ENCODE measurements at regions not wholly inside any gene's neighbourhood (a gene's known extent, or its start where the extent isn't known, plus 50 kb on each side); places are given as distances from the start of the nearest gene placed in this dataset.
A peak's percentile ranks its signal among the peaks of the same experiment; 100 is the strongest.
"Not testable (repeated sequence)": the region's sequence is repeated elsewhere in the genome, so short reads cannot be mapped to it uniquely, and the experiment has no call there.

DNA sequence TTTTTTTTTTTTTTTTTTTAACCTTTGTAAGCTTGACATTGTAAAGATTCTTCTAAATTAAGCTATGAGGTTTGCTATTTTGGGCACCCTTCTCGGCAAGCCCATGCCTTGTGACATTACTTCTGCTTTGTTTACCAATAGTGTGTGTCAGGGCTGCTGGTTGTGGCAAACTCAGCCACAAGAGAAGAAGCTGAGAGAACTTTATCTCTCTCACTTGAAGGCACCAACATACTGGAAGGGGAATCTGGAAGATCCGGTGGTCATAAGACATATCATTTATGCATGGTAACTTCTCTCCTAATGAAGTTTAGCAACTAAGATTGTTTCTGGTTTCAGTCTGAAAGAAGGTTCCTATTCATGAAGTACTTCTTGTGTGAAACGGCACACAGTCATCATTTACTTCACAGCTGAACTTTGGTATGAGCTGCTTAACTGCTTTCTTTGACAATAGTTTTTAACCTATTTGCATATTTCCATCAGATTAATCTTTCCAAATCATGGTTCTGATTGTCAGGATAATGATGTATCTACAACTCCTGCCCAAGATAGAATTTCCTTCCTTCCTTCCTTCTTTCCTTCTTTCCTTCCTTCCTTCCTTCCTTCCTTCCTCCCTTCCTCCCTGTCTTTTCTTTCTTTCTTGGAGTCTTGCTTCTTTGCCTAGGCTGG lies 189.3 kb downstream of the NFKBIZ start:
- Histone ChIP-seq H3K36me3 (ENCODE audit: control insufficient read depth, insufficient read depth, low read length) (no peaks in the 10 kb centered on the region), H3K4me3 (replicated peaks in 1 of 4; ENCODE audit: control extremely low read depth in 1 of 4, insufficient read depth in 1 of 4, low read depth in 3 of 4, low read length in 4 of 4) (no peak overlapping the region), H3K79me2 (ENCODE audit: control insufficient read depth, insufficient read depth, low read length) (no peaks in the 10 kb centered on the region), H3K4me2 (ENCODE audit: extremely low read depth, insufficient read depth, low read length) (no peak overlapping the region), H4K20me1 (ENCODE audit: control insufficient read depth, extremely low read depth, insufficient read depth, low read length) (no peaks in the 10 kb centered on the region), H3K9me3 (ENCODE audit: control insufficient read depth, insufficient read depth, low read depth, low read length) (no peaks in the 10 kb centered on the region), H3K9ac (ENCODE audit: insufficient read depth, low read length) (no peak overlapping the region), H3K27me3 (ENCODE audit: control insufficient read depth, insufficient read depth, low read length) (no peaks in the 10 kb centered on the region), H2AFZ (ENCODE audit: low read length) (no peak overlapping the region), H3K27ac (ENCODE audit: insufficient read depth, low read length) (no peak overlapping the region), H3K4me1 (ENCODE audit: control insufficient read depth, extremely low read depth, insufficient read depth, low read length) (no peaks in the 10 kb centered on the region)
- no peak for TF ChIP-seq EZH2 (IDR thresholded peaks at IDR 0.05; ENCODE audit: low read length, missing control alignments)
- DNase-seq (ENCODE audit: low read depth in 2 of 2): no peak

- not testable (repeated sequence) for H3K4me1 ChIP-seq (ENCODE audit: control insufficient read depth, extremely low read depth, insufficient read depth, low read length); H4K20me1 ChIP-seq (ENCODE audit: control insufficient read depth, extremely low read depth, insufficient read depth, low read length); DNase-seq (ENCODE audit: low read depth in 2 of 2); H3K27me3 ChIP-seq (ENCODE audit: control insufficient read depth, insufficient read depth, low read length); H3K9ac ChIP-seq (ENCODE audit: insufficient read depth, low read length); H3K9me3 ChIP-seq (ENCODE audit: control insufficient read depth, insufficient read depth, low read depth, low read length); H3K79me2 ChIP-seq (ENCODE audit: control insufficient read depth, insufficient read depth, low read length); H3K4me3 ChIP-seq (replicated peaks in 1 of 4; ENCODE audit: control extremely low read depth in 1 of 4, insufficient read depth in 1 of 4, low read depth in 3 of 4, low read length in 4 of 4); H3K4me2 ChIP-seq (ENCODE audit: extremely low read depth, insufficient read depth, low read length); H3K36me3 ChIP-seq (ENCODE audit: control insufficient read depth, insufficient read depth, low read length); H3K27ac ChIP-seq (ENCODE audit: insufficient read depth, low read length); H2AFZ ChIP-seq (ENCODE audit: low read length)
These were observed 190.8 kb downstream of the NFKBIZ start for GRCh38 chr3:102040144-102040543.

GRCh38 chr3:102053375-102053989 lies 204.2 kb downstream of the NFKBIZ start:
- H2AFZ ChIP-seq (ENCODE audit: low read length): no peak overlapping the region
- H3K27ac ChIP-seq (ENCODE audit: insufficient read depth, low read length): no peak overlapping the region
- peak; percentile 37 to 84 for DNase-seq (ENCODE audit: low read depth in 2 of 2)
- no peaks in the 10 kb centered on the region for H4K20me1 ChIP-seq (ENCODE audit: control insufficient read depth, extremely low read depth, insufficient read depth, low read length)
- peaks cover 2% of the 10 kb centered on the region for H3K4me1 ChIP-seq (ENCODE audit: control insufficient read depth, extremely low read depth, insufficient read depth, low read length)
- TF ChIP-seq EZH2 (IDR thresholded peaks at IDR 0.05; ENCODE audit: low read length, missing control alignments): no peak
- TF ChIP-seq, protein P1, sequence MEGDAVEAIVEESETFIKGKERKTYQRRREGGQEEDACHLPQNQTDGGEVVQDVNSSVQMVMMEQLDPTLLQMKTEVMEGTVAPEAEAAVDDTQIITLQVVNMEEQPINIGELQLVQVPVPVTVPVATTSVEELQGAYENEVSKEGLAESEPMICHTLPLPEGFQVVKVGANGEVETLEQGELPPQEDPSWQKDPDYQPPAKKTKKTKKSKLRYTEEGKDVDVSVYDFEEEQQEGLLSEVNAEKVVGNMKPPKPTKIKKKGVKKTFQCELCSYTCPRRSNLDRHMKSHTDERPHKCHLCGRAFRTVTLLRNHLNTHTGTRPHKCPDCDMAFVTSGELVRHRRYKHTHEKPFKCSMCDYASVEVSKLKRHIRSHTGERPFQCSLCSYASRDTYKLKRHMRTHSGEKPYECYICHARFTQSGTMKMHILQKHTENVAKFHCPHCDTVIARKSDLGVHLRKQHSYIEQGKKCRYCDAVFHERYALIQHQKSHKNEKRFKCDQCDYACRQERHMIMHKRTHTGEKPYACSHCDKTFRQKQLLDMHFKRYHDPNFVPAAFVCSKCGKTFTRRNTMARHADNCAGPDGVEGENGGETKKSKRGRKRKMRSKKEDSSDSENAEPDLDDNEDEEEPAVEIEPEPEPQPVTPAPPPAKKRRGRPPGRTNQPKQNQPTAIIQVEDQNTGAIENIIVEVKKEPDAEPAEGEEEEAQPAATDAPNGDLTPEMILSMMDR (conservative IDR thresholded peaks at IDR 0.05 in 1 of 2, IDR thresholded peaks at IDR 0.05 in 1 of 2; ENCODE audit: low read depth in 1 of 2, low read length in 2 of 2): no peak
- no peak overlapping the region for H3K4me2 ChIP-seq (ENCODE audit: extremely low read depth, insufficient read depth, low read length)
- H3K9me3 ChIP-seq (ENCODE audit: control insufficient read depth, insufficient read depth, low read depth, low read length): no peaks in the 10 kb centered on the region
- no peaks in the 10 kb centered on the region for H3K27me3 ChIP-seq (ENCODE audit: control insufficient read depth, insufficient read depth, low read length)
- H3K36me3 ChIP-seq (ENCODE audit: control insufficient read depth, insufficient read depth, low read length): no peaks in the 10 kb centered on the region
- no peak overlapping the region for H3K9ac ChIP-seq (ENCODE audit: insufficient read depth, low read length)
- no peaks in the 10 kb centered on the region for H3K79me2 ChIP-seq (ENCODE audit: control insufficient read depth, insufficient read depth, low read length)
- no peak overlapping the region for H3K4me3 ChIP-seq (replicated peaks in 1 of 4; ENCODE audit: control extremely low read depth in 1 of 4, insufficient read depth in 1 of 4, low read depth in 3 of 4, low read length in 4 of 4)

GRCh38 chr3:102054543-102055080 lies 205.3 kb downstream of the NFKBIZ start:
- DNase-seq (ENCODE audit: low read depth in 2 of 2): no peak
- no peak overlapping the region for H3K9ac ChIP-seq (ENCODE audit: insufficient read depth, low read length)
- no peaks in the 10 kb centered on the region for H3K27me3 ChIP-seq (ENCODE audit: control insufficient read depth, insufficient read depth, low read length)
- H3K4me2 ChIP-seq (ENCODE audit: extremely low read depth, insufficient read depth, low read length): no peak overlapping the region
- no peak overlapping the region for H3K27ac ChIP-seq (ENCODE audit: insufficient read depth, low read length)
- no peaks in the 10 kb centered on the region for H3K36me3 ChIP-seq (ENCODE audit: control insufficient read depth, insufficient read depth, low read length)
- no peak overlapping the region for H3K4me3 ChIP-seq (replicated peaks in 1 of 4; ENCODE audit: control extremely low read depth in 1 of 4, insufficient read depth in 1 of 4, low read depth in 3 of 4, low read length in 4 of 4)
- no peaks in the 10 kb centered on the region for H4K20me1 ChIP-seq (ENCODE audit: control insufficient read depth, extremely low read depth, insufficient read depth, low read length)
- peaks cover 2% of the 10 kb centered on the region for H3K4me1 ChIP-seq (ENCODE audit: control insufficient read depth, extremely low read depth, insufficient read depth, low read length)
- H2AFZ ChIP-seq (ENCODE audit: low read length): peak overlapping the region; percentile 55
- no peaks in the 10 kb centered on the region for H3K9me3 ChIP-seq (ENCODE audit: control insufficient read depth, insufficient read depth, low read depth, low read length)
- no peaks in the 10 kb centered on the region for H3K79me2 ChIP-seq (ENCODE audit: control insufficient read depth, insufficient read depth, low read length)
- TF ChIP-seq, protein P1 (conservative IDR thresholded peaks at IDR 0.05 in 1 of 2, IDR thresholded peaks at IDR 0.05 in 1 of 2; ENCODE audit: low read depth in 1 of 2, low read length in 2 of 2): no peak
- no peak for TF ChIP-seq EZH2 (IDR thresholded peaks at IDR 0.05; ENCODE audit: low read length, missing control alignments)

Data from fibroblast of lung (primary cell).